IPS-15b (cell line): ENCODE measurements at regions not wholly inside any gene's neighbourhood (a gene's known extent, or its start where the extent isn't known, plus 50 kb on each side); places are given as distances from the start of the nearest gene placed in this dataset.
"Not testable (repeated sequence)": the region's sequence is repeated elsewhere in the genome, so short reads cannot be mapped to it uniquely, and the experiment has no call there.

Experiments
- H3K27me3 ChIP-seq: one replicate; pipeline ENCODE4 v1.6.1; 2013; ENCODE audit warnings: low read length; ENCODE audit not compliant: control insufficient read depth, insufficient read depth
- H3K36me3 ChIP-seq: one replicate; pipeline ENCODE4 v1.6.1; 2013; ENCODE audit warnings: low read length; ENCODE audit not compliant: control insufficient read depth, insufficient read depth
- H3K4me1 ChIP-seq: one replicate; pipeline ENCODE4 v1.6.1; 2013; ENCODE audit warnings: mild to moderate bottlenecking, low read length; ENCODE audit not compliant: control insufficient read depth, insufficient read depth
- H3K4me3 ChIP-seq: one replicate; pipeline ENCODE4 v1.5.1; 2013; ENCODE audit warnings: low read depth, low read length
- H3K9ac ChIP-seq: one replicate; pipeline ENCODE4 v1.6.1; 2013; ENCODE audit warnings: low read depth, mild to moderate bottlenecking, low read length
- H3K9me3 ChIP-seq: one replicate; pipeline ENCODE4 v1.6.1; 2013; ENCODE audit warnings: mild to moderate bottlenecking, low read length; ENCODE audit not compliant: control insufficient read depth, insufficient read depth

- H3K9me3 ChIP-seq, H3K27me3 ChIP-seq, H3K4me3 ChIP-seq, H3K4me1 ChIP-seq, H3K36me3 ChIP-seq, H3K9ac ChIP-seq: not testable (repeated sequence)
Observed at GRCh38 chr1:120621278-120621677, 102.5 kb upstream of the NBPF26 start.

- not testable (repeated sequence) for H3K9ac ChIP-seq, H3K36me3 ChIP-seq, H3K9me3 ChIP-seq, H3K4me1 ChIP-seq, H3K4me3 ChIP-seq, H3K27me3 ChIP-seq
Observed at GRCh38 chr1:120623539-120623938, 100.2 kb upstream of the NBPF26 start.

- H3K4me3 ChIP-seq, H3K4me1 ChIP-seq, H3K27me3 ChIP-seq, H3K36me3 ChIP-seq, H3K9me3 ChIP-seq, H3K9ac ChIP-seq: not testable (repeated sequence)
Observed at GRCh38 chr1:120624565-120625064, 99.1 kb upstream of the NBPF26 start.

GRCh38 chr1:120629832-120630455, 93.8 kb upstream of the NBPF26 start:
- H3K36me3 ChIP-seq, H3K4me3 ChIP-seq, H3K27me3 ChIP-seq, H3K9ac ChIP-seq, H3K4me1 ChIP-seq, H3K9me3 ChIP-seq: not testable (repeated sequence)

GRCh38 chr1:120634816-120635806, 88.6 kb upstream of the NBPF26 start:
- not testable (repeated sequence) for H3K9ac ChIP-seq, H3K4me1 ChIP-seq, H3K36me3 ChIP-seq, H3K27me3 ChIP-seq, H3K4me3 ChIP-seq, H3K9me3 ChIP-seq

- H3K4me3 ChIP-seq, H3K36me3 ChIP-seq, H3K9ac ChIP-seq, H3K9me3 ChIP-seq, H3K27me3 ChIP-seq, H3K4me1 ChIP-seq: not testable (repeated sequence)
Observed at GRCh38 chr1:120640261-120641013, 83.3 kb upstream of the NBPF26 start.

GRCh38 chr1:120641014-120641302, 82.8 kb upstream of the NBPF26 start:
- H3K27me3 ChIP-seq, H3K36me3 ChIP-seq, H3K4me3 ChIP-seq, H3K9me3 ChIP-seq, H3K9ac ChIP-seq, H3K4me1 ChIP-seq: not testable (repeated sequence)

- H3K9me3 ChIP-seq, H3K27me3 ChIP-seq, H3K9ac ChIP-seq, H3K4me3 ChIP-seq, H3K4me1 ChIP-seq, H3K36me3 ChIP-seq: not testable (repeated sequence)
Observed at GRCh38 chr1:120647182-120647581, 76.6 kb upstream of the NBPF26 start.

- not testable (repeated sequence) for H3K36me3 ChIP-seq, H3K27me3 ChIP-seq, H3K4me3 ChIP-seq, H3K4me1 ChIP-seq, H3K9me3 ChIP-seq, H3K9ac ChIP-seq
Observed at GRCh38 chr1:120648915-120649623, 74.7 kb upstream of the NBPF26 start.

- H3K9ac ChIP-seq, H3K36me3 ChIP-seq, H3K4me1 ChIP-seq, H3K9me3 ChIP-seq, H3K27me3 ChIP-seq, H3K4me3 ChIP-seq: not testable (repeated sequence)
Observed at GRCh38 chr1:120649730-120650129, 74.0 kb upstream of the NBPF26 start.

GRCh38 chr1:120654114-120654513, 69.6 kb upstream of the NBPF26 start:
- not testable (repeated sequence) for H3K4me1 ChIP-seq, H3K9ac ChIP-seq, H3K4me3 ChIP-seq, H3K27me3 ChIP-seq, H3K9me3 ChIP-seq, H3K36me3 ChIP-seq
